Gastrocnemius medialis (tissue), 4 donors: ENCODE measurements at regions not wholly inside any gene's neighbourhood (a gene's known extent, or its start where the extent isn't known, plus 50 kb on each side); places are given as distances from the start of the nearest gene placed in this dataset.

Experiments used
- ATAC-seq, 2 donors: fragments of 150-250 bp; one replicate each; pipeline ENCODE4 v1.9.1; 2016
- DNase-seq, 2 donors: peaks; one replicate each; pipeline ENCODE4 v3.0.0-alpha.2; 2019
- H3K27ac ChIP-seq, 4 donors: fragments of 200-600 bp; sonication (generic); 1 replicate in 1 of 4; 2 replicates in 3 of 4; pipeline ENCODE4 v1.5.1; 2016 to 2018; ENCODE audit warnings: mild to moderate bottlenecking in 2 of 4, moderate library complexity in 1 of 4
- H3K27me3 ChIP-seq, 3 donors: fragments of 200-600 bp; sonication (generic) in 2 of 3; 1 replicate in 1 of 3; 2 replicates in 2 of 3; pipeline versions ENCODE4 v1.5.1 to v1.6.0; 2016 to 2019; ENCODE audit warnings: mild to moderate bottlenecking in 1 of 3, moderate library complexity in 1 of 3
- H3K36me3 ChIP-seq, 2 donors: fragments of 200-600 bp; sonication (generic) in 1 of 2; one replicate each; pipeline ENCODE4 v1.5.1; 2017 to 2018
- H3K4me1 ChIP-seq, 2 donors: fragments of 200-600 bp; sonication (generic) in 1 of 2; one replicate each; pipeline ENCODE4 v1.5.1; 2016 to 2017; ENCODE audit warnings: mild to moderate bottlenecking in 2 of 2
- H3K4me3 ChIP-seq, 4 donors: fragments of 200-600 bp; sonication (generic) in 3 of 4; 1 replicate in 1 of 4; 2 replicates in 3 of 4; pipeline ENCODE4 v1.5.1; 2016 to 2019; ENCODE audit warnings: mild to moderate bottlenecking in 2 of 4
- H3K9me3 ChIP-seq, 3 donors: fragments of 200-600 bp; sonication (generic) in 2 of 3; 1 replicate in 1 of 3; 2 replicates in 2 of 3; pipeline ENCODE4 v1.5.1; 2016 to 2019
- CTCF ChIP-seq, 5 experiments: fragments of 450-650 bp in 3 of 5; fragments of 200-600 bp in 2 of 5; sonication (generic) in 2 of 5; IDR thresholded peaks in 4 of 5; conservative IDR thresholded peaks in 1 of 5; 1 replicate in 4 of 5; 2 replicates in 1 of 5; pipeline ENCODE4 v1.5.1; 2016 to 2019; ENCODE audit warnings: antibody characterized with exemption in 5 of 5, mild to moderate bottlenecking in 3 of 5, moderate library complexity in 3 of 5
- POLR2A ChIP-seq, 2 donors: fragments of 450-650 bp; IDR thresholded peaks; one replicate each; pipeline ENCODE4 v1.6.1; 2017; ENCODE audit warnings: antibody characterized with exemption in 2 of 2, mild to moderate bottlenecking in 2 of 2, moderate library complexity in 2 of 2
- in situ Hi-C, 4 donors: fragments of 200-750 bp; cut with MboI; loops; one replicate each; pipeline versions ENCODE4 v1.15.0 to v1.8.0; 2017; ENCODE audit warnings: low sequenced_read_pairs in 4 of 4
- intact Hi-C: fragments of 100-400 bp; cut with DNase I; formaldehyde crosslinking; loops from one replicate; pipeline ENCODE4 v1.15.1; 2023; ENCODE audit warnings: low total_unique reads

DNA sequence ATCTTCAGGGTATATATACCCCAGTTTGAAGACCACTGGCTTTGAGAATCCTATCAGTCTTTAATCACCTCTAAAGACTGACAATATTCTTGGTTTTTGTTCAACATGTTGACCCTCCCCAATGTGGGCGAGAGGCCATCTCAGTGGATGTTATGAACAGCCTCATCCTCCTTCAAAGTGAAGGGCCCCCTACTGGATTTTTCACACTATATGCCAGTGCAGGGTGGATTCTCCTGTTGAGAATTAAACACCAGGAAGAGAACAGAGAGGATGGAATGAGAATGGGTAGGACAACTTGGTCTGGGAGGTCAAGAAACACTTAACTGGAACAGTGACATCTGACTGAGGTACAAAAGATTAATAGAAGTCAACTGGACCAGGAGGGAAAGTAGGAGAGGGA lies 327.1 kb downstream of the MAFB start:
- ATAC-seq (no peak), DNase-seq (no peak)
- no peaks in the 10 kb centered on the region for H3K27me3 ChIP-seq
- no peak overlapping the region for H3K27ac ChIP-seq
- in situ Hi-C loops (no loop called here), intact Hi-C loops (no loop called here)
- H3K9me3 ChIP-seq, result no peaks in the 10 kb centered on the region
- no peak for TF ChIP-seq CTCF (IDR thresholded peaks at IDR 0.05 in 4 of 5, conservative IDR thresholded peaks at IDR 0.05 in 1 of 5)
- no peak for TF ChIP-seq POLR2A (IDR thresholded peaks at IDR 0.05)
- H3K4me1 ChIP-seq, result no peaks in the 10 kb centered on the region
- no peak overlapping the region for H3K4me3 ChIP-seq
- no peaks in the 10 kb centered on the region for H3K36me3 ChIP-seq

GRCh38 chr20:40359131-40359912 lies 329.7 kb downstream of the MAFB start:
- ATAC-seq, result no peak
- Histone ChIP-seq H3K4me3 (no peak overlapping the region), H3K36me3 (no peaks in the 10 kb centered on the region), H3K27me3 (no peaks in the 10 kb centered on the region), H3K27ac (no peak overlapping the region), H3K4me1 (no peaks in the 10 kb centered on the region), H3K9me3 (no peaks in the 10 kb centered on the region)
- TF ChIP-seq POLR2A (IDR thresholded peaks at IDR 0.05) (no peak), CTCF (IDR thresholded peaks at IDR 0.05 in 4 of 5, conservative IDR thresholded peaks at IDR 0.05 in 1 of 5) (no peak)
- in situ Hi-C loops, result no loop called here
- intact Hi-C loops, result no loop called here
- DNase-seq, result no peak

DNA sequence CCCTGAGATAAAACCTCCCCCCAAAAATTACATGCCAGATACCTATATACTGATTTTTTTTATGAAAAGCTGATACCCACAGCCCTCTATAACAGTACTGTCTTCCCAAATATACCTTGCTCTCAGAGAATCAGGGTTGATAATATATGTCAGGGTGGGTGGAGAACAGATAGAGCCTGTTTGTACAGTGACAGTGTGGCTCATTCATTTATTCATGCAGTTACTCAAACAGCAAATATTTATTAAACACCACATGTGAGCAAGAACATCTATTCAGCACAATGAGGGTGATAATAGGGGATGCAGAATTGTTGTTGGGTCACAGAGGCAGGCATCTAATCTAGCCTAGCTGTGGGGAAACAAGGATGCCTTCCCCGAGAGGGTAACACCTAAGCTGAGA lies 334.2 kb downstream of the MAFB start:
- Histone ChIP-seq H3K27me3 (no peaks in the 10 kb centered on the region), H3K4me3 (no peak overlapping the region), H3K36me3 (no peaks in the 10 kb centered on the region), H3K4me1 (no peaks in the 10 kb centered on the region), H3K27ac (no peak overlapping the region), H3K9me3 (no peaks in the 10 kb centered on the region)
- DNase-seq (no peak), ATAC-seq (no peak)
- in situ Hi-C loops, result no loop called here
- intact Hi-C loops, result no loop called here
- no peak for TF ChIP-seq POLR2A (IDR thresholded peaks at IDR 0.05)
- TF ChIP-seq CTCF (IDR thresholded peaks at IDR 0.05 in 4 of 5, conservative IDR thresholded peaks at IDR 0.05 in 1 of 5), result no peak

DNA sequence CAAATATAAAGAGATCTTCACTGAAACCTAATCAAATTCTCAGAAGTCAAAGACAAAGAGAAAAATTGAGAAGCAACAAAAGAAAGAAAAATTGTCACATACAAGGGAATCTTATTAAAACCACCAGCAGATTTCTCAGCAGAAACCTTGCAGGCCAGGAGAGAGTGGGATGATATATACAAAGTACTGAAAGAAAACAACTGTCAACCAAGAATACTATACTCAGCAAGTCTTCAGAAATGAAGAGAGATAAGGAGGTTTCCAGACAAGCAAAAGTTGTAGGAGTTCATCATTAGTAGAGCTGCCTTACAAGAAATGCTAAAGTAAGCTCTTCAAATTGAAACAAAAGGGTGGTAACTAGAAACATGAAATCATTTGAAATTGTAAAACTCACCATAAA lies 345.6 kb downstream of the MAFB start:
- H3K27me3 ChIP-seq, result no peaks in the 10 kb centered on the region

More for the DNA sequence above, 345.6 kb downstream of the MAFB start:
- Histone ChIP-seq H3K27ac (no peak overlapping the region), H3K4me3 (no peak overlapping the region), H3K36me3 (no peaks in the 10 kb centered on the region), H3K9me3 (peaks cover 0 to 7% (median 3%) of the 10 kb centered on the region in 3 donors), H3K4me1 (no peaks in the 10 kb centered on the region)
- intact Hi-C loops (no loop called here), in situ Hi-C loops (no loop called here)
- no peak for TF ChIP-seq CTCF (IDR thresholded peaks at IDR 0.05 in 4 of 5, conservative IDR thresholded peaks at IDR 0.05 in 1 of 5)
- ATAC-seq (no peak), DNase-seq (no peak)
